ENCODE measurements at regions not wholly inside any gene's neighbourhood (a gene's known extent, or its start where the extent isn't known, plus 50 kb on each side); places are given as distances from the start of the nearest gene placed in this dataset.

GRCh38 chr2:114139542-114139941 lies 249.7 kb downstream of the ACTR3 start:
- DNase-seq = no peak

- DNase-seq = no peak
These were observed 266.6 kb downstream of the ACTR3 start for GRCh38 chr2:114156366-114157056.

- DNase-seq = no peak
These were observed 267.1 kb downstream of the ACTR3 start for GRCh38 chr2:114157057-114157385.

- no peak for DNase-seq
These were observed 270.5 kb downstream of the ACTR3 start for GRCh38 chr2:114160263-114160981.

GRCh38 chr2:114161371-114161770 lies 271.5 kb downstream of the ACTR3 start:
- no peak for DNase-seq

- no peak for DNase-seq
These were observed 274.6 kb upstream of the DPP10 start for GRCh38 chr2:114167799-114168198.

GRCh38 chr2:114170070-114170469 lies 272.4 kb upstream of the DPP10 start:
- no peak for DNase-seq

GRCh38 chr2:114175507-114175906 lies 266.9 kb upstream of the DPP10 start:
- DNase-seq = no peak

- no peak for DNase-seq
These were observed 256.9 kb upstream of the DPP10 start for GRCh38 chr2:114185501-114185900.

- DNase-seq = no peak
These were observed 250.1 kb upstream of the DPP10 start for GRCh38 chr2:114192362-114192761.

GRCh38 chr2:114201781-114202180 lies 240.7 kb upstream of the DPP10 start:
- no peak for DNase-seq

GRCh38 chr2:114203679-114204078 lies 238.8 kb upstream of the DPP10 start:
- no peak for DNase-seq

GRCh38 chr2:114213808-114214207 lies 228.6 kb upstream of the DPP10 start:
- no peak for DNase-seq

- DNase-seq = no peak
These were observed 224.1 kb upstream of the DPP10 start for GRCh38 chr2:114218383-114218782.

- no peak for DNase-seq
These were observed 223.0 kb upstream of the DPP10 start for GRCh38 chr2:114219456-114219855.

GRCh38 chr2:114222344-114222743 lies 220.1 kb upstream of the DPP10 start:
- DNase-seq = no peak

GRCh38 chr2:114231921-114232320 lies 210.5 kb upstream of the DPP10 start:
- DNase-seq = no peak

GRCh38 chr2:114237331-114237730 lies 205.1 kb upstream of the DPP10 start:
- DNase-seq = no peak

GRCh38 chr2:114238910-114239559 lies 203.4 kb upstream of the DPP10 start:
- DNase-seq = no peak

- DNase-seq = no peak
These were observed 193.8 kb upstream of the DPP10 start for GRCh38 chr2:114248648-114249047.

GRCh38 chr2:114252713-114253112 lies 189.7 kb upstream of the DPP10 start:
- DNase-seq = no peak

- DNase-seq = no peak
These were observed 187.6 kb upstream of the DPP10 start for GRCh38 chr2:114254875-114255274.

GRCh38 chr2:114259389-114259788 lies 183.1 kb upstream of the DPP10 start:
- DNase-seq = no peak

GRCh38 chr2:114261366-114261765 lies 181.1 kb upstream of the DPP10 start:
- no peak for DNase-seq

Data from NCI-H1048 (cell line).